Nucleus accumbens (tissue), 56 donors: ENCODE measurements at regions not wholly inside any gene's neighbourhood (a gene's known extent, or its start where the extent isn't known, plus 50 kb on each side); places are given as distances from the start of the nearest gene placed in this dataset.
"Not testable (repeated sequence)": the region's sequence is repeated elsewhere in the genome, so short reads cannot be mapped to it uniquely, and the experiment has no call there.

ENCODE experiments used
- DNase-seq, 56 donors: peaks; one replicate each; lab custom pipeline; 2025; lab: John Stamatoyannopoulos, UW

DNA sequence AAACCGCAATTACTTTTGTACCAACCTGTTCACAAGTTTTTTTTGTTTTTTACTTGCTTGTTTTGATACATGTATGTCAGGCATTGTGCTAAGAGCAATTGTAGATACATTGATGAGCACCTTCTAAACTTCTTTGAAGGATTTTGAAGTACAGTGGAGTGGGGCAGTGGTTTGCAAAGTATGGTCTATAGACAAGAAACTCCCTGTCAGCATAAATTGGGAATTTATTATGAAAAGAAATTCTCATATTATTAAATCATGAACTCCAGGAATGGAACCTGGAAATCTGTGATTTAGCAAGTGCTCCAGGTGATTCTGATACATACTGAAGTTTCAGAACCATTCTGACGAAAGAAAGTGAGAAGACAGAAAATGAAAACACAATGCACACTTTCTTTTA is 733.4 kb downstream of the C4orf33 start:
- no peak for DNase-seq

DNA sequence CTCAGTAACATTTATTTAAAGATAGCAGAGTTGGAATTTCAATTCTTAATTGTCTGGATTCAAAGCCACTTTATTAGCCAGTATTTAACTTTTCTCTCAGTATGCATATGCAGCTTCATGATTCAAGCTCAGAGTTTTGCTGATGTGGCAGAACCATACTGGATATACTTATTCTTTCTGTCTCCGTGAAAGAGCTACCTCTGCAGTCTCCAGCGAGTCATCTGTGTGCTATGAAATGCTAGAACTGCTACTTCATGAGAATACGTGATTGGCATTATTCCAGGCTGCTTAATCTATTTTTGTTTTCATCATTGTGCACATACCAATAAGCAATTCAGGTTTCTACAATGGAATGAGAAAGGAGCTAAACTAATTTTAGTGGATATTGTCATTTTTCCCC is 743.7 kb downstream of the C4orf33 start:
- DNase-seq: no peak

DNA sequence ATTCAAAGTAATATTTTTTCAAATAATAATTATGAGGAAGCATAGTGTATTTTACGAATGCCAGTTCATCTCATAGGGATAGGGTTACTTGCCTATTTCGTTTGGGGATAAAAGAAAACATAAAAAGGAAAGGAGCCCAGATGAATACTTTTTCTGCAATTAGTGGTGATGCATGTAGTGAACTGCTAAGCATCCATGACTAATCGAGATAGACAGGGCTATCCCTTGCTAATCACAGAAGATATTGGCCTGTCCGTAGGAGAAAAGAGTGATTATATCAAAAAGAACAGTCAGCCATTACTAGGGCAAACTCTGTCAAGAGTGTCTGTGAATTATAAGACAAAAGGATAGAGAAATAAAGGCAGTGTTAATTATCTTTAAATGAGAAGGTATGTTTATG is 746.1 kb downstream of the C4orf33 start:
- no peak for DNase-seq

- no peak for DNase-seq
Measured at GRCh38 chr4:129852434-129852833, 756.5 kb downstream of the C4orf33 start.

DNA sequence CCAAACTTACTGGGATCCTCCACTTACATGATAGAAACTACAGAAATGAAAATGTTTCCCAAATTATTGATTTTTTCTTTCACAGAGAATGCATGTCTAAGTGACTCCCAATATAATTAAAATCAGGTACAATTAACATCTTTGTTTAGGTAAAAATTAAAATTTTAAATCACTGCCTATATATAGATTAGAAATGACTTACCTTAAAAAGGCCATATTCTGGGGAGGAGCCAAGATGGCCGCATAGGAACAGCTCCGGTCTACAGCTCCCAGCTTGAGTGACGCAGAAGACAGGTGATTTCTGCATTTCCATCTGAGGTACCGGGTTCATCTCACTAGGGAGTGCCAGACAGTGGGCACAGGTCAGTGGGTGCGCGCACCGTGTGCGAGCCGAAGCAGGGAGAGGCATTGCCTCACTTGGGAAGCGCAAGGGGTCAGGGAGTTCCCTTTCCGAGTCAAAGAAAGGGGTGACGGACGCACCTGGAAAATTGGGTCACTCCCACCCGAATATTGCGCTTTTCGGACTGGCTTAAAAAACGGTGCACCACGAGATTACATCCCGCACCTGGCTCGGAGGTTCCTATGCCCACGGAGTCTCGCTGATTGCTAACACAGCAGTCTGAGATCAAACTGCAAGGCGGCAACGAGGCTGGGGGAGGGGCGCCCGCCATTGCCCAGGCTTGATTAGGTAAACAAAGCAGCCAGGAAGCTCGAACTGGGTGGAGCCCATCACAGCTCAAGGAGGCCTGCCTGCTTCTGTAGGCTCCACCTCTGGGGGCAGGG is 757.9 kb downstream of the C4orf33 start:
- not testable (repeated sequence) for DNase-seq

DNA sequence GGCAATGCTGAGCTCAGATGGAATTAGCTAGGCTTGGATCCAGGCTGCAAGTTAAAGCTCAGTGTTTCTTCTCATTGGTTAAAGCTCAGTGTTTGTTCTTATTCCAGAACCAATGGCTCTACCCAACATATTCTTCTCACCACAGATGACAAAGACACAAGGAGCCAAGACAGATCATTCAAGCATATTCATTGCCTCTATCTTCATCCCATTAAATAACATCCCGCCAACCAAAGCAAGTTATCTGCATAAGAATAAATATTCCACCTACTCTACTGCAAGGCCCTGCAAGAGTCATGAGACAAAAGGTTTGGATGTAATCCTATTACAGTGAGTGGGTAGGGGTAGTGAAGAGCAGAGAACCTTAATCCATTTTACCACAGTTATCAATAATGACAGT is 766.5 kb downstream of the C4orf33 start:
- DNase-seq: no peak

DNA sequence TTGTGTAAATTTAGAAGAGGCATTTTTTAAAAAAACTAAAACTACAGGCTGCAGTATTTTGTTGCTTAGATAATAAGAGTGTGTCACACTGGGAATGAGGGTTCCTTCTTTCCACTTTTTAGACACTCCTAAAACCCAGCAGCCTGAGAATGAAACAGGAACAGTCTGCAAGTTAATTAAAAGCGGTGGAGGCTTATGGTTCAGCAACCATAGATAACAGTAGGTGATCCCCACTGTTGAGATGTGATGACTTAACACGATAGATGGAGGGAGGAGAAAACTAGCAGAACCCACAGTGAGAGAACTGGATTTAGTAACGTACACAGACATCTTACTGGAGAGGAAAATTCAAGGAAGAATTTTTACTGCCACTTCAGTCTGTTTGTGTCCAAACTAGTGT is 767.3 kb downstream of the C4orf33 start:
- no peak for DNase-seq

- DNase-seq: no peak
Measured at GRCh38 chr4:129883996-129884395, 788.0 kb downstream of the C4orf33 start.

DNA sequence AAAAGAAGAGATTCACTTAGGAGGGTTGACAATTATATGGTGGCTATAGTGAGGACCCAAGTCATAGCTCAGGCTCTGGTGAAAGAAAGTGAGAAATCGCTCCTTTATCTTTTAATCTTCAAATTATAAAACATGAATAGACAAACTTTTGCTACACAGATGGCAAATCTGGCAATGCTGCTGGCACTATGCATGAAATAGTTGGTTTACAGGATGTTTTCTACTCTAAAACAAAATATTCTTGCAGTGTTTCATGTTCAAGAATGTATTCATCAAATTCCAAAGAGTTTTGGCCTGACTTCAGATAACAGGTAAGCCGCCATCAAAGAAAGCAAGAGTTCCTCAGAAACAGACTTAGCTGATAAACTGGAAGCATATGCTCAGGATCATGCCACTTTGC is 801.2 kb downstream of the C4orf33 start:
- no peak for DNase-seq

- DNase-seq: no peak
Measured at GRCh38 chr4:129899849-129900248, 803.9 kb downstream of the C4orf33 start.

- DNase-seq: no peak
Measured at GRCh38 chr4:129900430-129900953, 804.5 kb downstream of the C4orf33 start.

GRCh38 chr4:129901205-129901604 is 805.3 kb downstream of the C4orf33 start:
- DNase-seq: no peak

DNA sequence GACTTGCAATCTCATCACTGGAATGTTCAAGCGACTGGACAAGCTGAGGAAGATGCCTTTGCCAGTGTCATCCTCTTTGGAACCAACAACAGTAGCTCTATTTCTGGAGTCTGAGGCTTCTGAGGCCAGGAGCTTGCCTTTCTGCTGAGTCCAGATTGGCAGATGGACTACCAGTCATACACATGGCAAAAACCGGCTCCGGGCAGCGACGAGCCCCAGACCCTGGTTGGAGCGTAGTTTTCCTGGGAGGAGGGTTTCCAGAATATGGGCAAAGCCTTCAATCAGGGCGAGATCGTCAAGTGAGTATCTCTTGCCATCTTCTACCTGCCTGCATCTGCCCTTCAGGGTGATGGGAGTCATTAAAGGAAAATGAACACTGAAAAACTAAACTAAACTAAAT is 807.9 kb downstream of the C4orf33 start:
- DNase-seq: no peak

DNA sequence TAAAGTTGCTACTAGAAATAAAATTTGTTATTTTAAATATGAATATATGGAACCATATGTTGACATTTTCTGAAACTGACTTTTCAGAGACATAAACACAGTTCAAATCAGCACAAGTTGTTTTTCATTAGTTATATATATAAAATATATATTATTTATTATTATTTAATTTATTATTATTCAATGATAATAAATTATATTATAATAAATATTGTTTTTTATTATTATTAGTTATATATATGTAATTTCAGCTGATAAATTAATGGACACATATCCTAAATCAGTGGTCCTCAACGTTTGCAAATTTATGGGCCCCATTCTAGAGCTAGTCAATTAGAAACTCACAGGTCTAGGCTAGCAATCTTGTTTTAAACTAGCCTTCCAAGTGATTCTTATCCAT is 809.3 kb downstream of the C4orf33 start:
- no peak for DNase-seq

DNA sequence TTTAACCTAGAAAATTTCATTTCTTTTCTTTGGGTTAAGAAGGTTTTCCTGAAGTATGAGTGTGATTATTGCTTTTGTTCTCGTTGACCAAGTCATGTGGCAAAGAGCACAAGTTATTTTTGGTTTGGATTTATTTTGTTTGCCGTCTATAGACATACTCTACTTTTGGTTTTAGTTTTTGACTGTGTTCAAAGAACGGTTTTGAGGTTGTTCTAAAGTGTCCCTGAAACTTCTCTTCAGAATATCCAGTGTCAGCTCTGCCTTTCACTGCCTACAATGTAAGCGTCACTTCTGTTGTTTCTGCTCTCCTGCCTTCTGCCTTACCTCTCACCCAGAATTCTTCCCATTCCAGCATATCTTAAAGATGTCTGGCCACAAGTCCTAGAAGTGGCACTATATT is 812.2 kb downstream of the C4orf33 start:
- DNase-seq: no peak

GRCh38 chr4:129916991-129917390 is 821.0 kb downstream of the C4orf33 start:
- DNase-seq: no peak

- no peak for DNase-seq
Measured at GRCh38 chr4:129917651-129918050, 821.7 kb downstream of the C4orf33 start.

- no peak for DNase-seq
Measured at GRCh38 chr4:129926936-129927335, 831.0 kb downstream of the C4orf33 start.

- peak in 1 of 56 donors; percentile 1 for DNase-seq
Measured at GRCh38 chr4:129929052-129929451, 833.1 kb downstream of the C4orf33 start.

DNA sequence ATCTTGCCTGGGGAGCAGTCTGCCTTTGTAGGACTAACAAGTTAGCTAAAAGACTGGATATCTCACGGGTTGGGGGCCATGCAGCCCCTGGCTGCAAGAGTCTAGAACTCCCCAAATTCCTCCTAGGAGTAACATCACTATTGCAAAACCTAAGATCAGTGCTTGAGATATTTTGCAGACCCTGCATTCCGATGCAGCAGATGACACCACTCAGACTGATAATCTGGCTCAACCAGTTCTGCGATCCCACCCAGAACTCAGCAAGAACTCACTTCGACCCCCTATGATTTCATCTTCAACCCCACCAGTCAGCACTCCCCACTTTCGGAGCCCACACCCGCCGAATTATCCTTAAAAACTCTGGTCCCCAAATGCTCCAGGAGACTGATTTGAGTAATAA is 834.0 kb downstream of the C4orf33 start:
- no peak for DNase-seq

DNA sequence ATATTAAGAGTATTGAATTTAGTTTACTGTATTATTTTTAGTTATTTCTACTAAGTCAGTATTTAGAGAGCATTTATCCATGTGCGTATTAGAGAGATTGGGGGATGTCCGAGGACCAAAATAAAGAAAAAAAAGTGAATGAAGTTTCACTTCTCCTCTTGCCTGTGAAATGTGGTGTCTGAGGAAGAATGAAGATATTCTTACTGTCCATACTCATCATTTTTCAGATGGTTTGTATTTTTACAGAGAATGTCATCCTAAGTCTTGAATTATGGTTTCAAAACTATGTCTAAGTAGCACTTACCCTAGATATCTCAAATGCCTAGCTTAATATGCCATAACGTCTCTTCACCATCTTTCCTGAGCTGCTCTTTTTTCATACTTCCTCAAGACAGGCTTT is 854.3 kb downstream of the C4orf33 start:
- DNase-seq: no peak

DNA sequence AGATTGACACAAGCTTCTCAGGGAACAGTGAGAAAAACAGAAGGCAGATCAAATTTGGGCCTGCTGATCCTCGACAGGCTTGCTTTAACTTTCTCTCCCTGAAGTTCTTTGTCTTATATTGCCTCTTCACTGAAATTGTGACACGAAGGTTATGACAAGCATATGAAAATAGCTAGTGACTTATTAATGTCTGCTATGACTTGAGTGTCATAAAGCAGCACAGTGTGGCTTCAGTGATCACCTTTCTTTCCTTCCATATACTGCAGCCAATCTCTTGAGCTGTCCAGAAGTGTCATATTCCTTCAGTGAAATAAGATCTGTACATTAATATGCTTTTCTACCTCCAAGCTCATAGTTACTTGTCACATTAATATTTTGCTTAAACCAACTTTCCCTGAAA is 870.2 kb downstream of the C4orf33 start:
- no peak for DNase-seq

GRCh38 chr4:129968366-129968765 is 872.4 kb downstream of the C4orf33 start:
- no peak for DNase-seq
